Activated CD4-positive, CD25-positive, alpha-beta regulatory T cell (primary cell): ENCODE measurements at regions not wholly inside any gene's neighbourhood (a gene's known extent, or its start where the extent isn't known, plus 50 kb on each side); places are given as distances from the start of the nearest gene placed in this dataset.
"Not testable (repeated sequence)": the region's sequence is repeated elsewhere in the genome, so short reads cannot be mapped to it uniquely, and the experiment has no call there.

Experiments
- DNase-seq, 4 experiments: peaks; one replicate each; lab custom pipeline; 2025; lab: John Stamatoyannopoulos, UW

GRCh38 chr6:26720663-26721218 lies 61.2 kb upstream of the ZNF322 start:
- not testable (repeated sequence) for DNase-seq

- not testable (repeated sequence) for DNase-seq
Measured at GRCh38 chr6:26730019-26730766, 70.6 kb upstream of the ZNF322 start.

GRCh38 chr6:26734776-26735472 lies 75.4 kb upstream of the ZNF322 start:
- DNase-seq = not testable (repeated sequence)

GRCh38 chr6:26739811-26740210 lies 80.3 kb upstream of the ZNF322 start:
- DNase-seq = no peak

- DNase-seq = no peak
Measured at GRCh38 chr6:26743157-26743821, 83.7 kb upstream of the ZNF322 start.

GRCh38 chr6:26743941-26744699 lies 84.6 kb upstream of the ZNF322 start:
- DNase-seq = no peak

- DNase-seq = not testable (repeated sequence)
Measured at GRCh38 chr6:26744837-26745282, 85.3 kb upstream of the ZNF322 start.

- not testable (repeated sequence) for DNase-seq
Measured at GRCh38 chr6:26745964-26746363, 86.4 kb upstream of the ZNF322 start.

- not testable (repeated sequence) for DNase-seq
Measured at GRCh38 chr6:26749126-26749758, 89.7 kb upstream of the ZNF322 start.

GRCh38 chr6:26749759-26750126 lies 90.2 kb upstream of the ZNF322 start:
- DNase-seq = not testable (repeated sequence)

GRCh38 chr6:26754212-26754611 lies 94.7 kb upstream of the ZNF322 start:
- DNase-seq = no peak

- DNase-seq = not testable (repeated sequence)
Measured at GRCh38 chr6:26754801-26755200, 95.3 kb upstream of the ZNF322 start.

- not testable (repeated sequence) for DNase-seq
Measured at GRCh38 chr6:26756067-26756805, 96.7 kb upstream of the ZNF322 start.

- not testable (repeated sequence) for DNase-seq
Measured at GRCh38 chr6:26766203-26766902, 106.8 kb upstream of the ZNF322 start.

GRCh38 chr6:26770941-26771666 lies 111.6 kb upstream of the ZNF322 start:
- DNase-seq = not testable (repeated sequence)

GRCh38 chr6:26773414-26773813 lies 113.9 kb upstream of the ZNF322 start:
- DNase-seq = not testable (repeated sequence)

GRCh38 chr6:26780563-26780962 lies 121.0 kb upstream of the ZNF322 start:
- not testable (repeated sequence) for DNase-seq

GRCh38 chr6:26795474-26796307 lies 136.1 kb upstream of the ZNF322 start:
- not testable (repeated sequence) for DNase-seq
